Bone marrow (tissue), 2 donors: ENCODE measurements at regions not wholly inside any gene's neighbourhood (a gene's known extent, or its start where the extent isn't known, plus 50 kb on each side); places are given as distances from the start of the nearest gene placed in this dataset.
A peak's percentile ranks its signal among the peaks of the same experiment; 100 is the strongest.

Experiments used
- DNase-seq, 2 donors: peaks; one replicate each; lab custom pipeline; 2025; lab: John Stamatoyannopoulos, UW

GRCh38 chr9:84589542-84589941, 80.0 kb upstream of the NTRK2 start:
- no peak for DNase-seq

DNA sequence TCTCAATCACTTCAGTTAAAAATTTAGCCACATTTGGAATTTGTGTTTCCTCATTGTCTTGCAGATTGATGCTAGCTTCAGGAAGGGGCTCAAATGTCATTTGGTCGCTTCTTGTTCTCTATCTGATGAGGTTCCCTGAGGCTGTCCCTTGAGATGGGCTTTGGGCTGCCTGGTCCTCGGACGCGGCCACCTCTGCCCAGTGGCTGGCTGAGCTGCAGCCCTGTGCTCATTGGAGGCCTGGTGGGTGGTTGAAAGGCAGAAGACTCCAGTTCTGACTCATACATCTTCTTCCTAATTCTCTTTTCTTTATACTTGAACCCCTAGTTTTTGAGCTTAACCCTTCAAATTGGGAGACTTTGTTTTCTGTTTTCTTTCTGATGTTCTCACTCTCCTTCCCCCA, 78.8 kb upstream of the NTRK2 start:
- DNase-seq: no peak

- DNase-seq: no peak
Observed at GRCh38 chr9:84592918-84593317, 76.6 kb upstream of the NTRK2 start.

DNA sequence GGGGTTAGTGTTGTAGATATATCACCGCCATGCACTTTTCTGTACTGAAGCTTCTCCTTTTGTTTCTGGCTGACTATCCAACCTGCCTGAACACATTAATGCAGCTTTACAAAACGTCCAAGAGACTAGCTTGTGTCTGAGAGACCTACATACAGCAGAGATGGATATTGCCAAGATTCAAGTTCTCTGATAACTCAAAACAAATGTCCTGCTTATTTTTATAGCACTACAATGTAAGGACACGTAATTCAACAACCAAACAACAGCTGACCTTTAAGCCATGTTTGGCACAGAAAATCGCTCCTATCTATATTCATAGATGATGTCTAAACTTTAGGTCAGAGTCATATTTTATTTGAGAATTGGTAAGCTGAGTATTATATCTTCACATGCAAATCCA, 76.2 kb upstream of the NTRK2 start:
- DNase-seq: no peak

- DNase-seq: peak in 1 of 2 donors; percentile 59
Observed at GRCh38 chr9:84597131-84597530, 72.4 kb upstream of the NTRK2 start.

DNA sequence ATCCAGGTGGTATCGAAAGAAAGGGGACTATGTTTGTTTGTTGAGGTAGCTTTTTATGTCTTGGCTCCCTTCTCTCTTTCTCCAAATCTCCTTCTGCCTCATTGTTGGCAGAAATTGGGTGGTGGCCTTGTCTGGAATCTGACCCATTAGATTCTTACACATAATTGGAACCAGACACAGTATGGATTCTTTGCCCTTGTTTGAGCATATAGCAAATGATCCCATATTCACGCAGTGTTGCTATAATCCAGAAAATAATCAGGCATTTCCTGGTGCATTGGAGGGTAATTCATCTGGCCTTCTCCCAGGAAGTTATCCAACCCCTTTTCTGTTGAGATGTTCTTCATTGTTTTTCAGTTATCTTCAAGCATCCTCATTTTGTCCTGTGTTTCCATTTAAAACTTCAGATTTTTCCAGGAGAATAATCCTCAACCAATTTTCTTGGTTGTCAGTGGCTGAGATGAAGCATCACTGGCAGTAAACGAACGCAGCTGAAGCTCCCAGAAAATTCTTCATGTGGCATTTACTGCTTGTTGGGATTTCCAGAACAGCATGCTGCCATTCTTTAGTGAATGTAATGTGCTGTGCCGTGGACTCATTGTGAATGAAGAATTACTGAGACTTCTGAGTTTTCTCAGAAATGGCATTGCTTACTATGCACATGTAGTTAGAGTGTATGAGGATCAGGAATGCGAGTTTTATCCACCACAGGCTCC, 70.5 kb upstream of the NTRK2 start:
- no peak for DNase-seq

GRCh38 chr9:84600739-84601138, 68.8 kb upstream of the NTRK2 start:
- DNase-seq: no peak

DNA sequence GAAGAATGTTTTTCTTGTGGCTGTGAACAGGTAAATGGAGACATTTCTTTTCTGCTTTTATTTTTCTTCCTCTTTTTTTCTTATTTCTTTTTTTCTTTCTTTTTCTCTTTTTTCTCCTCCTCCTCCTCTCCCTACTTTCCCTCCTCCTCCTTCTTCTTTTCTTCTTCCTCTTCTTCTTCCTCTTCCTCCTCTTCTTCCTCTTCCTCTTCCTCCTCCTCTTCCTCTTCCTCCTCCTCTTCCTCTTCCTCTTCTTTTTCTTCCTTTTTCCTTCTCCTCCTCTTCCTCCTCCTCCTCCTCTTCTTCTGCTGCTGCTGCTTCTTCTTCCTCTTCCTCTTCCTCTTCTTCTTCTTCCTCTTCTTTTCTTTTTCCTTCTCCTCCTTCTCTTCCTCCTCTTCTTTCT, 65.3 kb upstream of the NTRK2 start:
- no peak for DNase-seq

- no peak for DNase-seq
Observed at GRCh38 chr9:84609779-84610178, 59.8 kb upstream of the NTRK2 start.

- DNase-seq: no peak
Observed at GRCh38 chr9:84613431-84613830, 56.1 kb upstream of the NTRK2 start.

- no peak for DNase-seq
Observed at GRCh38 chr9:84615544-84615943, 54.0 kb upstream of the NTRK2 start.

GRCh38 chr9:84617411-84618029, 52.0 kb upstream of the NTRK2 start:
- no peak for DNase-seq
